ENCODE measurements at regions not wholly inside any gene's neighbourhood (a gene's known extent, or its start where the extent isn't known, plus 50 kb on each side); places are given as distances from the start of the nearest gene placed in this dataset.

GRCh38 chr6:14968056-14968637 is 277.7 kb upstream of the JARID2 start:
- no peak for TF ChIP-seq CTCF (conservative IDR thresholded peaks at IDR 0.05)
- TF ChIP-seq EZH2 (IDR thresholded peaks at IDR 0.05; ENCODE audit: low read depth): no peak
